Stimulated activated memory B cell treated with anti-CD40 and anti-IgM and Interleukin-4, amounts not matched to agents 10 μg/mL and 1 μg/mL and 100 μg/mL, for 72 hours (primary cell): ENCODE measurements at regions not wholly inside any gene's neighbourhood (a gene's known extent, or its start where the extent isn't known, plus 50 kb on each side); places are given as distances from the start of the nearest gene placed in this dataset.
"Not testable (repeated sequence)": the region's sequence is repeated elsewhere in the genome, so short reads cannot be mapped to it uniquely, and the experiment has no call there.

ENCODE experiments used
- ATAC-seq: fragments of 150-1000 bp; cut with Tn5 transposase; 2 replicates; pipeline ENCODE4 v1.10.0; 2021
- H3K27ac Mint-ChIP-seq: one replicate; pipeline ENCODE4 v1.8.0; 2022; ENCODE audit warnings: mild to moderate bottlenecking, mixed read lengths
- H3K27me3 Mint-ChIP-seq: one replicate; pipeline ENCODE4 v1.8.0; 2022; ENCODE audit warnings: mixed read lengths
- H3K36me3 Mint-ChIP-seq: one replicate; pipeline ENCODE4 v1.8.0; 2022; ENCODE audit warnings: mixed read lengths
- H3K4me1 Mint-ChIP-seq: one replicate; pipeline ENCODE4 v1.8.0; 2022; ENCODE audit warnings: mixed read lengths
- H3K4me3 Mint-ChIP-seq: one replicate; pipeline ENCODE4 v1.8.0; 2022; ENCODE audit warnings: mild to moderate bottlenecking, moderate library complexity, mixed read lengths
- H3K9me3 Mint-ChIP-seq: one replicate; pipeline ENCODE4 v1.8.0; 2022; ENCODE audit warnings: mixed read lengths

GRCh38 chr22:22788460-22789037 is 99.1 kb upstream of the IGLL5 start:
- ATAC-seq, result no peak
- no peak overlapping the region for H3K27ac Mint-ChIP-seq
- no peaks in the 10 kb centered on the region for H3K9me3 Mint-ChIP-seq
- H3K4me3 Mint-ChIP-seq, result no peak overlapping the region
- peaks cover 34% of the 10 kb centered on the region for H3K27me3 Mint-ChIP-seq
- H3K36me3 Mint-ChIP-seq, result no peaks in the 10 kb centered on the region
- H3K4me1 Mint-ChIP-seq, result no peaks in the 10 kb centered on the region

- Mint-ChIP-seq H3K9me3 (no peaks in the 10 kb centered on the region), H3K27me3 (peaks cover 26% of the 10 kb centered on the region), H3K36me3 (no peaks in the 10 kb centered on the region), H3K4me1 (no peaks in the 10 kb centered on the region), H3K4me3 (no peak overlapping the region), H3K27ac (no peak overlapping the region)
- no peak for ATAC-seq
These were observed 98.2 kb upstream of the IGLL5 start for GRCh38 chr22:22789233-22789921.

GRCh38 chr22:22789922-22790845 is 97.4 kb upstream of the IGLL5 start:
- Mint-ChIP-seq H3K9me3 (no peaks in the 10 kb centered on the region), H3K27me3 (peaks cover 18% of the 10 kb centered on the region), H3K36me3 (no peaks in the 10 kb centered on the region), H3K27ac (no peak overlapping the region), H3K4me1 (no peaks in the 10 kb centered on the region), H3K4me3 (no peak overlapping the region)
- ATAC-seq, result no peak

GRCh38 chr22:22791438-22792181 is 96.0 kb upstream of the IGLL5 start:
- H3K4me1 Mint-ChIP-seq, result no peaks in the 10 kb centered on the region
- no peaks in the 10 kb centered on the region for H3K9me3 Mint-ChIP-seq
- ATAC-seq, result no peak
- H3K36me3 Mint-ChIP-seq, result no peaks in the 10 kb centered on the region
- H3K27ac Mint-ChIP-seq, result no peak overlapping the region
- peaks cover 18% of the 10 kb centered on the region for H3K27me3 Mint-ChIP-seq
- H3K4me3 Mint-ChIP-seq, result no peak overlapping the region

- not testable (repeated sequence) for H3K4me3 Mint-ChIP-seq, H3K36me3 Mint-ChIP-seq, H3K9me3 Mint-ChIP-seq, H3K4me1 Mint-ChIP-seq, ATAC-seq, H3K27ac Mint-ChIP-seq
- peaks cover 25% of the 10 kb centered on the region for H3K27me3 Mint-ChIP-seq
These were observed 95.3 kb upstream of the IGLL5 start for GRCh38 chr22:22792205-22792786.

- H3K36me3 Mint-ChIP-seq, H3K27ac Mint-ChIP-seq, H3K4me3 Mint-ChIP-seq, H3K9me3 Mint-ChIP-seq, ATAC-seq: not testable (repeated sequence)
- Mint-ChIP-seq H3K27me3 (peaks cover 49% of the 10 kb centered on the region), H3K4me1 (peaks cover 14% of the 10 kb centered on the region)
These were observed 92.0 kb upstream of the IGLL5 start for GRCh38 chr22:22795639-22796038.

- no peak overlapping the region for H3K27ac Mint-ChIP-seq
- H3K4me3 Mint-ChIP-seq, result no peak overlapping the region
- ATAC-seq, result no peak
These were observed 90.9 kb upstream of the IGLL5 start for GRCh38 chr22:22796724-22797123.

GRCh38 chr22:22798232-22798616 is 89.4 kb upstream of the IGLL5 start:
- Mint-ChIP-seq H3K4me3 (no peak overlapping the region), H3K36me3 (no peaks in the 10 kb centered on the region), H3K4me1 (peaks cover 14% of the 10 kb centered on the region), H3K27ac (no peak overlapping the region), H3K9me3 (no peaks in the 10 kb centered on the region), H3K27me3 (peaks cover 51% of the 10 kb centered on the region)
- ATAC-seq, result no peak

More at GRCh38 chr22:22796724-22797123, 90.9 kb upstream of the IGLL5 start:
- Mint-ChIP-seq H3K27me3 (peaks cover 51% of the 10 kb centered on the region), H3K4me1 (peaks cover 14% of the 10 kb centered on the region), H3K36me3 (no peaks in the 10 kb centered on the region), H3K9me3 (no peaks in the 10 kb centered on the region)

GRCh38 chr22:22798716-22799115 is 88.9 kb upstream of the IGLL5 start:
- no peak for ATAC-seq
- Mint-ChIP-seq H3K27me3 (peaks cover 52% of the 10 kb centered on the region), H3K4me1 (peaks cover 14% of the 10 kb centered on the region), H3K9me3 (no peaks in the 10 kb centered on the region), H3K4me3 (no peak overlapping the region), H3K27ac (no peak overlapping the region), H3K36me3 (no peaks in the 10 kb centered on the region)

GRCh38 chr22:22799561-22799960 is 88.1 kb upstream of the IGLL5 start:
- peaks cover 52% of the 10 kb centered on the region for H3K27me3 Mint-ChIP-seq
- ATAC-seq, result no peak
- peaks cover 14% of the 10 kb centered on the region for H3K4me1 Mint-ChIP-seq
- no peak overlapping the region for H3K27ac Mint-ChIP-seq
- no peaks in the 10 kb centered on the region for H3K36me3 Mint-ChIP-seq
- H3K9me3 Mint-ChIP-seq, result no peaks in the 10 kb centered on the region
- no peak overlapping the region for H3K4me3 Mint-ChIP-seq

- Mint-ChIP-seq H3K27me3 (peaks cover 52% of the 10 kb centered on the region), H3K4me3 (no peak overlapping the region), H3K4me1 (peaks cover 14% of the 10 kb centered on the region), H3K9me3 (no peaks in the 10 kb centered on the region), H3K36me3 (no peaks in the 10 kb centered on the region), H3K27ac (no peak overlapping the region)
- ATAC-seq, result no peak
These were observed 86.9 kb upstream of the IGLL5 start for GRCh38 chr22:22800716-22801115.

- H3K36me3 Mint-ChIP-seq, result no peaks in the 10 kb centered on the region
- H3K4me3 Mint-ChIP-seq, result no peak overlapping the region
- H3K27me3 Mint-ChIP-seq, result peaks cover 54% of the 10 kb centered on the region
- H3K27ac Mint-ChIP-seq, result no peak overlapping the region
- ATAC-seq, result no peak
- H3K9me3 Mint-ChIP-seq, result no peaks in the 10 kb centered on the region
- peaks cover 14% of the 10 kb centered on the region for H3K4me1 Mint-ChIP-seq
These were observed 85.2 kb upstream of the IGLL5 start for GRCh38 chr22:22802339-22802970.

GRCh38 chr22:22803285-22803853 is 84.2 kb upstream of the IGLL5 start:
- no peaks in the 10 kb centered on the region for H3K9me3 Mint-ChIP-seq
- ATAC-seq, result no peak
- H3K4me3 Mint-ChIP-seq, result no peak overlapping the region
- peaks cover 55% of the 10 kb centered on the region for H3K27me3 Mint-ChIP-seq
- H3K36me3 Mint-ChIP-seq, result no peaks in the 10 kb centered on the region
- H3K4me1 Mint-ChIP-seq, result peaks cover 5% of the 10 kb centered on the region
- H3K27ac Mint-ChIP-seq, result no peak overlapping the region

- Mint-ChIP-seq H3K27ac (no peak overlapping the region), H3K9me3 (no peaks in the 10 kb centered on the region), H3K4me1 (peaks cover 14% of the 10 kb centered on the region), H3K27me3 (peaks cover 14% of the 10 kb centered on the region), H3K36me3 (no peaks in the 10 kb centered on the region), H3K4me3 (no peak overlapping the region)
- ATAC-seq, result peak; percentile 70
These were observed 77.6 kb upstream of the IGLL5 start for GRCh38 chr22:22810018-22810427.
